GM12892 (cell line): ENCODE measurements at regions not wholly inside any gene's neighbourhood (a gene's known extent, or its start where the extent isn't known, plus 50 kb on each side); places are given as distances from the start of the nearest gene placed in this dataset.
"Not testable (repeated sequence)": the region's sequence is repeated elsewhere in the genome, so short reads cannot be mapped to it uniquely, and the experiment has no call there.

Experiments
- DNase-seq: peaks from one replicate; pipeline ENCODE4 v3.0.0; 2011; ENCODE audit not compliant: insufficient read length
- FAIRE-seq: peaks from 2 replicates; lab custom pipeline; 2011; peaks lifted over from hg19 to GRCh38; lab: Jason Lieb, UNC
- POLR2A ChIP-seq: IDR thresholded peaks from 2 replicates; pipeline ENCODE4 v1.6.1; 2011; ENCODE audit warnings: low read depth, low read length, control low read depth
- POLR2AphosphoS5 ChIP-seq: IDR thresholded peaks from 2 replicates; pipeline ENCODE4 v1.6.1; 2011; ENCODE audit warnings: low read depth, low read length, control low read depth
- TAF1 ChIP-seq: IDR thresholded peaks from 2 replicates; pipeline ENCODE4 v1.6.1; 2011; ENCODE audit warnings: low read depth, mild to moderate bottlenecking, control low read depth, low read length, borderline replicate concordance

DNA sequence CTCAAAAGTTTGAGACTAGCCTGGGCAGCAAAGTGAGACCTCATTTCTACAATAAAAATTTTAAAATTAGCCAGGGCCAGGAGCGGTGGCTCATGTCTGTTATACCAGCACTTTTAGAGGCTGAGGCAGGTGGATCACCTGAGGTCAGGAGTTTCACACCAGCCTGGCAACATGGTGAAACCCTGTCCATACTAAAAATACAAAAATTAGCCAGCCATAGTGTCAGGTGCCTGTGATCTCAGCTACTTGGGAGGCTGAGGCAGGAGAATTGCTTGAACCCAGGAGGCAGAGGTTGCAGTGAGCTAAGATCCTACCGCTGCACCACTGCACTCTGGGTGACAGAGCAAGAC is 85.1 kb upstream of the MAP4 start:
- DNase-seq, FAIRE-seq: not testable (repeated sequence)

GRCh38 chr3:48092270-48092669 is 76.1 kb upstream of the MAP4 start:
- TF ChIP-seq POLR2AphosphoS5 (no peak), TAF1 (no peak), POLR2A (no peak)
- no peak for FAIRE-seq
- DNase-seq, result no peak

GRCh38 chr3:48090166-48090939 is 74.1 kb upstream of the MAP4 start:
- FAIRE-seq (no peak), DNase-seq (no peak)
- no peak for TF ChIP-seq POLR2AphosphoS5
- TF ChIP-seq TAF1, result no peak
- TF ChIP-seq POLR2A, result no peak

DNA sequence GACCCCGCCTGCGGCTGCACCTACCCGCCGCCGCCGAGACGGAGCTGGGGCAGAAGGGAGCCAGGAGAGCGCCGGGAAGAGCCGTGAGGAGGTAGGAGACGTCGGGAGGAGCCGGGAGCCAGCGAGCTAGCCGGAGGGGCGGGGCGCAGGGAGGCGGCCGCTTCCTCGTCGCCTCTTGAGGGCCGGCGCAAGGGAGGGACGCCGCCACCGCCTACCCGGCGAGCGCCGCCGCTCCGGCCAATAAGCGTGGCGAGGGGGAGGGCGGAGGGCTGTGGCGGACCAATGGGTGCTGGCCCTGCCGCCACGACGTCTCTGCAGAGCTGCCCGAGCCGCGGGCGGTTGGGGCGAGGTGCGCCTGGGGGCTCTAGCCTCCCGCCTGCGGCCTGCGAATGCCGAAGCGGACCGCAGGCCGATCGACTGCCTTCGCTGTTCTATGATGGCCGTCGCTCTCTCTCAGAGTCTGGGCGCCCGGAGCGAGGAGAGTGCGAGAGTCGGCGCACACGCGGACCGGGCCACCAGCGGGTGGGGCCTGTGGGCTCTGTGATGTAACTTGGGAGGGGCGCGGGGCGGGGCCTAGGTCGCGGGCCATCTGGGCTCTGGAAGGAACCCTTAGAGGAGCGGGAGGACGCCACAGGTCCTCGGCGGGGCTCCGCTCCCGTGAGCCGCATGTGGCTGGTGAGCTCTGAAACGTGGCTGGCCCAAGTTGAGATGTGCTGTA is 72.7 kb upstream of the MAP4 start:
- peak; percentile 91 for TF ChIP-seq POLR2A
- TF ChIP-seq POLR2AphosphoS5, result peak; percentile 91
- peak; percentile 83 for TF ChIP-seq TAF1
- peak; percentile 98 for FAIRE-seq

GRCh38 chr3:48088056-48088748 is 72.0 kb upstream of the MAP4 start:
- FAIRE-seq, result peak; percentile 83
- TF ChIP-seq POLR2A (no peak), TAF1 (no peak), POLR2AphosphoS5 (no peak)
- DNase-seq, result no peak

More for the DNA sequence above, 72.7 kb upstream of the MAP4 start:
- DNase-seq, result peak; percentile 84

DNA sequence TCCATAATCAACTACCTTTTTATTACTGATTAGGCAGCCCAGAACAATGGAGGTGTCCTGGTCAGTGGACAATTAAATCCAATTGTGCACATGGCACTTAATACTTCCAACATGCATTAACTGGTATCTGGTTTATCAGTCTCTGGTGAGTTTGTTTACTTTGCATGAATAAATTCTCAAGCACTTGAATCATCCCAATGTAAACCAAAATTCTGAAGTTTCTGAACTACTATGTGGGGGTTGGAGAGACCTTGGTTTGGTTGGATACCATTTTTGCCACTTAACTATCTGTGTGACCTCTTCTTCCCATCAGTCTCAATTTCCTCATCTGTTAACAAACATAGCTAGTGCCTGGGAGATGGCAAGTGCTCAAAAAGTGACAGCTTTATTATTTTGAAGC is 70.5 kb upstream of the MAP4 start:
- peak; percentile 9 for FAIRE-seq
- TF ChIP-seq TAF1 (no peak), POLR2AphosphoS5 (no peak), POLR2A (no peak)
- no peak for DNase-seq

DNA sequence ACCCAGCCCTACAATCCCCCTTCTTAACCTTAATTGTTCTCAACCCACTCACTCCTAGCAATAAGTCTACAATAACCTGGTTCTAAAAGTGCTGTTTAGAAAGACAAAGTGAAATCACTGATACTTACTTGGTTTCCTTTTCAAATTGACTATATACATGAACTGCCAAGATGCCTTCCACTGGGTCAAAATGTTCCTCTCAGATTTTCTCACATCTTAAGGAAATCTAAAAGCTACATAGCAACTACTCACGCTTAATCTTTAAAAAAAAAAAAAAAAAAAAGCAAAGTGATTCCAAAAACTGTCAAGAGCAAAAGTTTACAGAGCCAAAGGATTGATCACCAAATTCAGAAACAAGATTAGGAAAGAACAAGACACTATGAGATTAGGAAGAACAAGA is 68.7 kb upstream of the MAP4 start:
- DNase-seq (no peak), FAIRE-seq (no peak)
- TF ChIP-seq POLR2A, result no peak

DNA sequence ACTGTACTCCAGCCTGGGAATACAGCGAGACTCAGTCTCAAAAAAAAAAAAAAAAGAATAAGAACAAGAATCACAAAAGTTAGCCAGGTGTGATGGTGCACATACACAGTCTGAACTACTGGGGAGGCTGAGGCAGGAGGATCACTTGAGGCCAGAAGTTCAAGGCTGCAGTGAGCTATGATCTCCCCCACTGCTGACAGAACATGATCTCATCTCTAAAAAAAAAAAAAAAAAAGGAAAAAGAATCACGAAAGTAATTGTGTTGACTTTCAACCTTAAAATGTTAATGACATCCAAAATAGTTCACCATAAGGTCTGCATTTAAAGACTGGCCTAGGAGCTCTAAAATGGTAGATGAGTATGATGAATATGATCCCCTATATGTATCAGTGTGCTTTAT is 68.0 kb upstream of the MAP4 start:
- TF ChIP-seq TAF1, result no peak
- TF ChIP-seq POLR2A, result no peak
- TF ChIP-seq POLR2AphosphoS5, result no peak
- FAIRE-seq (no peak), DNase-seq (no peak)

GRCh38 chr3:48082580-48083184 is 66.5 kb upstream of the MAP4 start:
- no peak for FAIRE-seq
- TF ChIP-seq POLR2A, result no peak
- no peak for TF ChIP-seq POLR2AphosphoS5
- no peak for TF ChIP-seq TAF1
- DNase-seq, result no peak

DNA sequence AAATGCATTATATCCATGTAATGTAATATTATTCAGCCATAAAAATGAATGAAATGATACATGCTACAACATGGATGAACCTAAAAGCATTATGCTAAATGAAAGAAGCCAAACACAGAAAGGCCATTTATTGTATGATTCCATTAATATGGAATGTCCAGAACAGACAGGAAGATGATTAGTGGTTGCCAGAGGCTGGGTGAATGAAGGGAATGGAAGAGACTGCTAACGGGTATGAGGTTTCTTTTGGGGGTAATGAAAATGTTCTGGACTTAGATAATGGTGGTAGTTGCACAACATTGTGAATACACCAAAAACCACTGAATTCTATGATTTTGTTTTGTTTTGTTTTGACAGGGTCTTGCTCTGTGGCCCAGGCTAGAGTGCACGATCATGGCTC is 61.6 kb upstream of the MAP4 start:
- FAIRE-seq, result no peak

DNA sequence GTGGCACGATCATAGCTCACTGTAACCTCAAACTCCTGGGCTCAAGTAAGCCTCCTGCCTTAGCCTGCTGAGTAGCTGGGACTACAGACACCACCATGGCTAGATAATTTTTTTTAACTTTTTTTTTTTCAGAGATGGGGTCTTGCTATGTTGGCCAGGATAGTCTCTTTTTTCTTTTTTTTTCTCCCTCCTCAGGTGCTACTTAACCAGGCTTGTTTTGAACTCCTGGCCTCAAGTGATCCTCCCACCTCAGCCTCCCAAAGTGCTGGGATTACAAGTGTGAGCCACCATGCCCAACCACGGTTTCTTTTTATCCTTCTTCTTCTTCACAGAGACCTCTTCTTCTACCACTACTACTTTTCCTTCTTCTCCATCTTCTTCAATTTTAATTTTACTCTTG is 53.8 kb upstream of the MAP4 start:
- no peak for FAIRE-seq
- DNase-seq, result no peak
- TF ChIP-seq POLR2A (no peak), POLR2AphosphoS5 (no peak), TAF1 (no peak)

More for the DNA sequence above, 61.6 kb upstream of the MAP4 start:
- TF ChIP-seq TAF1, result no peak
- no peak for TF ChIP-seq POLR2AphosphoS5
- TF ChIP-seq POLR2A, result no peak
- DNase-seq, result no peak

GRCh38 chr3:48069339-48069738 is 53.1 kb upstream of the MAP4 start:
- no peak for DNase-seq
- TF ChIP-seq POLR2AphosphoS5, result no peak
- TF ChIP-seq TAF1, result no peak
- TF ChIP-seq POLR2A, result no peak
- FAIRE-seq, result no peak
